ENCODE measurements at regions not wholly inside any gene's neighbourhood (a gene's known extent, or its start where the extent isn't known, plus 50 kb on each side); places are given as distances from the start of the nearest gene placed in this dataset.

DNA sequence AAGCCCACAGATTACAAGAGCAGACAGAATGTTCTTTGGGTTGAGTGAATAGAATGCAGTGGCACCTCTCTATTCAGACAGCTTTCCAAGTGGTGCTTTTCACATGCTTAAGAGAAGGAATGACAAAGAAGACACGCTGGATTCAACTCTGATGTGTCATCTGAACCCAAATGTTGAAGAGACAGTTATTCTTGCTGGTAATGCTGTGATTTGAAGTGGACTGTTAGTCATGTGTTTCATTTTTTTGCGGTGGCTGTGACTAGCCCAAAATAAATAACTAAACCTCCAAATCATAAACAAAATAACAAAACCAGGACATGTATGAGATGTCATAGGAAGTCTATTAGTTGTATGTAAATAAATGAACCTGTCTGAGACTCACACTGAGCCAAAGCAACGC, 391.8 kb upstream of the PRICKLE1 start:
- intact Hi-C loops (cut with micrococcal nuclease) = no loop called here
- no peaks in the 10 kb centered on the region for H4K20me1 ChIP-seq (replicated peaks; ENCODE audit: control insufficient read depth, extremely low read depth, insufficient read depth, low read length)
- H3K36me3 ChIP-seq (ENCODE audit: control insufficient read depth in 2 of 2, extremely low read depth in 1 of 2, insufficient read depth in 2 of 2, low read length in 2 of 2) = no peaks in the 10 kb centered on the region
- H2AFZ ChIP-seq (ENCODE audit: low read depth, low read length) = no peak overlapping the region
- ChIA-PET POLR2A (no interaction called here), CTCF (no interaction called here)
- no peak overlapping the region for H3K9ac ChIP-seq (replicated peaks; ENCODE audit: extremely low read depth, insufficient read depth, low read length)
- H3K27ac ChIP-seq (ENCODE audit: insufficient read depth, low read depth, low read length) = no peak overlapping the region
- H3K27me3 ChIP-seq (ENCODE audit: control insufficient read depth in 2 of 2, insufficient read depth in 2 of 2, low read length in 2 of 2) = no peaks in the 10 kb centered on the region
- TF ChIP-seq POLR2AphosphoS5 (IDR thresholded peaks at IDR 0.05; ENCODE audit: insufficient read depth, low read depth, low read length) (peak; percentile 43), MAX (IDR thresholded peaks at IDR 0.05; ENCODE audit: insufficient read depth, insufficient read length) (no peak)
- BruUV-seq (replicated peaks) = no TSS peak
- no peaks in the 10 kb centered on the region for H3K79me2 ChIP-seq (ENCODE audit: control insufficient read depth, insufficient read depth, low read length)
- FAIRE-seq (no peak), DNase-seq (ENCODE audit: low read depth, low spot score) (no peak)
- peaks cover 17% of the 10 kb centered on the region for H3K4me1 ChIP-seq (ENCODE audit: control insufficient read depth, extremely low read depth, insufficient read depth, low read length)
- dilution Hi-C loops (cut with MboI; ENCODE audit: extremely low pct_ligation_motif_present, low sequenced_read_pairs) = no loop called here
- no peak overlapping the region for H3K4me3 ChIP-seq (replicated peaks in 1 of 3; ENCODE audit: insufficient read depth in 1 of 3, low read depth in 1 of 3, low read length in 3 of 3)
- no peaks in the 10 kb centered on the region for H3K9me1 ChIP-seq (replicated peaks; ENCODE audit: control insufficient read depth, extremely low read depth, insufficient read depth, low read length)
- H3K4me2 ChIP-seq (ENCODE audit: insufficient read depth, low read length) = no peak overlapping the region
- H3K9me3 ChIP-seq (replicated peaks; ENCODE audit: control insufficient read depth, insufficient read depth, low read length) = no peaks in the 10 kb centered on the region

DNA sequence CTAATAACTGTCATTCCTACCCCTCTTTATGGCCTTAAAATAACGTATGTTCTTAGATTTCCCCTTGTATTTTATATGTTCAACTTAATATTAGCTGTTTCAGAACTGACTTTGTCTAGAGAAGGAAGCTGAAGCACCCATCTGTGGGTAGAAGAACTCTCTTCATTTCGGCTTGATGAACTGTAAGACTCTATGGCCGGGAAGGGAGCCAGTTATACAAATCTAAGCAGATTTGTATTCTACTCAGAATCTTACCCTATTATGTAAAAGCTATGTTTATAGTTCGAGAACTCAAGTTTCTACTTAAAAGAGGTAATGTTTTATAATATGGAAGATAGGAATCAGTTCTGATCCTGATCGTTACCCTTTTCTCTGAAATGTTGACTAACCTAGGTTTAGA, 390.9 kb upstream of the PRICKLE1 start:
- H3K4me2 ChIP-seq (ENCODE audit: insufficient read depth, low read length) = no peak overlapping the region
- no peak for DNase-seq (ENCODE audit: low read depth, low spot score)
- no peak overlapping the region for H3K9ac ChIP-seq (replicated peaks; ENCODE audit: extremely low read depth, insufficient read depth, low read length)
- ChIA-PET POLR2A (no interaction called here), CTCF (no interaction called here)
- H3K27me3 ChIP-seq (ENCODE audit: control insufficient read depth in 2 of 2, insufficient read depth in 2 of 2, low read length in 2 of 2) = no peaks in the 10 kb centered on the region
- peaks cover 17% of the 10 kb centered on the region for H3K4me1 ChIP-seq (ENCODE audit: control insufficient read depth, extremely low read depth, insufficient read depth, low read length)
- H3K79me2 ChIP-seq (ENCODE audit: control insufficient read depth, insufficient read depth, low read length) = no peaks in the 10 kb centered on the region
- no peaks in the 10 kb centered on the region for H3K36me3 ChIP-seq (ENCODE audit: control insufficient read depth in 2 of 2, extremely low read depth in 1 of 2, insufficient read depth in 2 of 2, low read length in 2 of 2)
- H2AFZ ChIP-seq (ENCODE audit: low read depth, low read length) = no peak overlapping the region
- H4K20me1 ChIP-seq (replicated peaks; ENCODE audit: control insufficient read depth, extremely low read depth, insufficient read depth, low read length) = no peaks in the 10 kb centered on the region
- no TSS peak for BruUV-seq (replicated peaks)
- no peak overlapping the region for H3K4me3 ChIP-seq (replicated peaks in 1 of 3; ENCODE audit: insufficient read depth in 1 of 3, low read depth in 1 of 3, low read length in 3 of 3)
- no peaks in the 10 kb centered on the region for H3K9me1 ChIP-seq (replicated peaks; ENCODE audit: control insufficient read depth, extremely low read depth, insufficient read depth, low read length)
- no peak for FAIRE-seq
- H3K27ac ChIP-seq (ENCODE audit: insufficient read depth, low read depth, low read length) = no peak overlapping the region
- dilution Hi-C loops (cut with MboI; ENCODE audit: extremely low pct_ligation_motif_present, low sequenced_read_pairs) = no loop called here
- intact Hi-C loops (cut with micrococcal nuclease) = no loop called here
- no peaks in the 10 kb centered on the region for H3K9me3 ChIP-seq (replicated peaks; ENCODE audit: control insufficient read depth, insufficient read depth, low read length)
- TF ChIP-seq MAX (IDR thresholded peaks at IDR 0.05; ENCODE audit: insufficient read depth, insufficient read length) (no peak), POLR2AphosphoS5 (IDR thresholded peaks at IDR 0.05; ENCODE audit: insufficient read depth, low read depth, low read length) (no peak), MYC (IDR thresholded peaks at IDR 0.05; ENCODE audit: low read depth, low read length) (no peak), FOS (IDR thresholded peaks at IDR 0.05; ENCODE audit: borderline replicate concordance, insufficient read depth, low read length) (no peak), CTCF (IDR thresholded peaks at IDR 0.05; ENCODE audit: extremely low read depth in 1 of 2, insufficient read depth in 1 of 2, low read depth in 1 of 2, low read length in 2 of 2) (no peak), GATA2 (IDR thresholded peaks at IDR 0.05; ENCODE audit: insufficient read depth, insufficient read length, low read depth, low read length) (no peak), POLR2A (IDR thresholded peaks at IDR 0.05; ENCODE audit: low read depth, low read length) (no peak), EZH2 (IDR thresholded peaks at IDR 0.05; ENCODE audit: borderline replicate concordance, low read depth, low read length, severe bottlenecking) (no peak), JUN (IDR thresholded peaks at IDR 0.05; ENCODE audit: borderline replicate concordance, insufficient read depth, insufficient read length, low read depth) (no peak)

All from endothelial cell of umbilical vein (primary cell).